ENCODE measurements at regions not wholly inside any gene's neighbourhood (a gene's known extent, or its start where the extent isn't known, plus 50 kb on each side); places are given as distances from the start of the nearest gene placed in this dataset.
"Not testable (repeated sequence)": the region's sequence is repeated elsewhere in the genome, so short reads cannot be mapped to it uniquely, and the experiment has no call there.

DNA sequence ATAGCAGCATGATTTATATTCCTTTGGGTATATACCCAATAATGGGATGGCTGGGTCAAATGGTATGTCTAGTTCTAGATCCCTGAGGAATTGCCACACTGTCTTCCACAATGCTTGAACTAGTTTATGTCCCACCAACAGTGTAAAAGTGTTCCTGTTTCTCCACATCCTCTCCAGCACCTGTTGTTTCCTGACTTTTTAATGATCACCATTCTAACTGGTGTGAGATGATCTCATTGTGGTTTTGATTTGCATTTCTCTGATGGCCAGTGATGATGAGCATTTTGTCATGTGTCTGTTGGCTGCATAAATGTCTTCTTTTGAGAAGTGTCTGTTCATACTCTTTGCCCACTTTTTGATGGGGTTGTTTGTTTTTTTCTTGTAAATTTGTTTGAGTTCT is 54.0 kb upstream of the GPR89A start:
- DNase-seq = not testable (repeated sequence)

DNA sequence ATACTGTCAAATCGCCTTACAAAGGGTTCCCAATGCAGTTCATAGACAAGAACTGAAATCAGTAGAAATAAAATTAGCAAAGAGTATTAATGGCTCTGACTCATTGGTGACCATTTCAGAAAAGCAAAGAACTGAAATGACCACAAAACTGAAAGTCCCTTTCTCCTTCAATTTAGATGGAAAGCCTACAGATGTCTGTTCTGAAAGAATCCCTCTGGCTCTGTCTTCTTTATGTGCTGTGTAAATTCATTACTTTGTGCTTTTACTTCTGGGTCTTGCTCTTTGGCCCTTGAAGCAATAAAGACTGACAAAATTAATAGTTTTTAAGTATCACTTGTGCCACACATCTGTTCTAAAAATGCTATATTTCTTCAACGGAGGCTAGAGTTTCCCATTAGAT is 62.7 kb upstream of the GPR89A start:
- DNase-seq = no peak

DNA sequence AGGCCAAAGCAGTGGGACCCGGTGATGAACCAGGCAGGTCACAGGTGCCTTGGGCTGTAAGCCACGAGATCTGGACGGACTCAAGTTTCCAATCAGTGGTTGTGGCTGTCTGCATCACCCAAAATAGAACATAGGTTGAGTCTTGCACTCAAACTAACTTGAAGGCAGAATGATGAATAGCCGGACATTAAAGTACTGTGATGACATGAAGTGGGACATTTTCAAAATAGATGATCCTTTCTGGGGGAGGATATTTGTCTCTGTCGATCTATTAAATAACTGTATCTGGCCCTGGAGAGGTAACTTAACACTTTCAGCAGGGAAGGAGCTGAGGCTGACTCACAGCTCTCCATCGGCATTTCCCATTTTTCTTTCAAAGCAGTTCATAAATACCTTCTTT is 66.1 kb upstream of the GPR89A start:
- DNase-seq = peak; percentile 35

DNA sequence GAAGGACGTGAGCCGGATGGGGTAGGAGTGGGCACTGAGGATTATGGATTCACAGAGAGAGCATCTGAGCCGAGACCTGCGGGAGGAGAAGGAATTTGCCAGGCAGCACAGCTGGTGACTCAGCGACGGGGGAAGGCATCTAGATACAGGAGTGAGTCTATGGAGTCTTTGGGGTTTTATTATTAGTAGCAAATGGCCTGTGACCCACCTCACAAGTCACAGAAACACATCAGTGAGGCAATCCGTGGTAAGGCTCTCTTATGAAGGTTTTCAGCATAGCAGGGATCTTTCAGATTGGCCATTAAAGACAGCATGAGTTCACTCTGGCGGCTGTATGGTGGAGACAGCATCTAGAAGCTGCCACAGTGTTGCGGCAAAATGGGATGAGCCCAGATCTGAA is 66.5 kb upstream of the GPR89A start:
- DNase-seq = peak; percentile 83

DNA sequence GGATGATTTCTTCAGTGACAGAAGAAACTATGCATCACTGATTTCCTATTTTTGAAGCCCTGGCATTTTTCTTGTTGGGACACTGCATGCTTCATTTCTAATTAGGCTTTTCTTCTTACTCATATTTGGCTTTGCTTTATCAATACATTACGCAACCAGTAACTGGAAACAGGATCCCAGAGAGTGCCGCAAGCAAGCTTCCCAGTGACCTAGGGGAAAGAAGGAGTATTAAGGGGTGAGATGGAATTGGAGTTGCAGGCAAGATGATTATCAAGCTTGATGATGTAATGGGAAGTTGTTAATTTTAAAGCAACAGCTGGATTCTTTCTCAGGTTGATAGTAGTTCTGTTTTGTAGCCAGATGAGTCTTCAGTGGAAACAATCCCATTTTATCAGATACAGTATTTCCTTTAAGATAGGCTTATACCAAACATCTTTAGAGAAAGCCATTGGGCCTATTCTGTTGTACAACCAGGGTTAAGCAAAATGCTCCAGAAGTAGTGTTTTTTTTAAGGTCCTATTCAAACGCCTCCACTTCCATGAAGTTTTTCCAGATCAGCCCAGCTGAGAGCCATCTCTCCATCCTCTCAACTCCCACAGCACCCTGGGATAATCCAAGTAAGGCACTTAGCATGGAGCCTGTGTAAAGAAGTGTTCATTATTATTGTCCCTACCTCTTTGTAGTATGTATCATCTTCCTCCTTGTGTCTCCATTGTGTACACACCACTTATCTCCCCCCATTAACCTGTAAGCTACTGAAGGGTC is 69.5 kb upstream of the GPR89A start:
- DNase-seq = peak; percentile 8

DNA sequence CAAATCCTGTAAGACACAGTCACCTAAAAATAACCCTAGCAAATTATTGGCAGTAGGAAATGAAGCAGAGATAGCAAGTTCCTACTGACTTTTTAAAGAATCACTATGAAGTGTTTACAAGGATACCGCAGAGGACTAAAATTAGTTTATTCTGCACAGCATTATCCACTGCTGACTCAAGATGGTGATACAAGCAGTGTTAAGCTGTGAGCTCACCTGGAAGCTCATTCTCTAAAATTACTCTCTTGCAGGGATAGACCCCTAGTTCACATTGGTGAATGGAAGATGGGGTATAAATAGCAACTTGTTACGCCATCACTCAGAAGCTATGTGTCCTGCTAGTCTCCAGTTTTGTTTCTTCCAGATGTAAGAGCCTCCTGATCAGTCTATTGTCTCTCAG is 70.8 kb upstream of the GPR89A start:
- peak; percentile 40 for DNase-seq

DNA sequence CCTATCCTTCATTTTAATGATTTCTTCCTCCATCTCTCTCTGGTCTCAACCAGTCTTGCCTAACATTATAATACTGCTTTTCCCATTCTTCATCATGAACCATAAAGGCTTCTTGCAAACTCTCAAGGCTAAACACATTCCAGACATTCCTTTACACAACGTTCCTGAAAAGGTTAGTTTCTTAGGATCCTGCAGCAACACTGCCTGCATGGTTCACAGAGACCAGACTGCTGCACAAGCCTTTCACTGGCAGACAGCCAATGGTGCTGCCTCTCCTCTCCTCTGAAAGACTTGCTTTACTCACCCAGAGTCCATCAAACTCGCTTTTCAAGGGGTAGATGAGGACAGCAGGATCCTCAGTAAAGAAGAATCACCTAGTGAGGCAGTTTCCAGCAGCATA is 72.3 kb upstream of the GPR89A start:
- peak; percentile 63 for DNase-seq

DNA sequence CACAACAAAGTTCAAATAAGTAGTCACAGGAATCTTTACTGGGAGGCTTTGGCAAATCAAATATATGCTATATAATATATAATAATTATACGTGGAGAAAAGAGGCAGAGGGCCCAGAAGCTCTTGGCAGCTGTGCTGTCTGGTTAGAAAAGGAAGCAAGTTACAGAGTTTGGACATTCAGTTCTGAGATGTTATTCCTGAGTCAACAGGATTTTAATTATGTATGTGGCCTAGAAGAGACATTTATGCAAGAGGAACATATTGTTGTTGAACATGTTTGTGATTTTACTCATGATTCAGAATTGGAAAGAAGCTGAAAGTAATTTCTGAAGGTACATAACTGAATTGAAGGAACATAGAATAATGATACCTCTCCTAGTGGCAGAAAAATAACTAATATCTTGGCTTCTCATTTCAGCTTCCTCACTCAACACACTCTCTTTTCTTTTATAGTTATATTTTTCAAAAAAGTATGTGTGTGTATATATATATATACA is 79.7 kb upstream of the GPR89A start:
- DNase-seq = not testable (repeated sequence)

DNA sequence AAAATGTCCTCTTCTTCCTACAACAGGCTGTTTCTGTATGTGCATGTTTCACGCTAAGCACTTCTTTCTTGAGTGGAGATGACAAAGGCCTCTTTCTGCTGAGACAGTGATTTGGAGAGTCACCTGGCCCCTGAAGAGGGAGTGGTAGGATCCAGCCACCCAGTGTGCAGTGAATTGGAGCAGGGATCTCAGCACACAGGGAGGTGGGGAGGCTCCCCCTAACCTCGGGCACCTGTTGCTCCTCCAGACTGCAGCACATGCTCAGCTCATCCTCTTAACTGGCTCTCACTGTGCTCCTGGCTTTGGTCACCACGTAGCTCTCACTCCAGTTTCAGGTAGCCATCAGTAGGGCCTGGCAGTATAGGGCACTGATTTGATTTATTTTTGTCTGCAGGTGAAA is 87.6 kb upstream of the GPR89A start:
- not testable (repeated sequence) for DNase-seq

DNA sequence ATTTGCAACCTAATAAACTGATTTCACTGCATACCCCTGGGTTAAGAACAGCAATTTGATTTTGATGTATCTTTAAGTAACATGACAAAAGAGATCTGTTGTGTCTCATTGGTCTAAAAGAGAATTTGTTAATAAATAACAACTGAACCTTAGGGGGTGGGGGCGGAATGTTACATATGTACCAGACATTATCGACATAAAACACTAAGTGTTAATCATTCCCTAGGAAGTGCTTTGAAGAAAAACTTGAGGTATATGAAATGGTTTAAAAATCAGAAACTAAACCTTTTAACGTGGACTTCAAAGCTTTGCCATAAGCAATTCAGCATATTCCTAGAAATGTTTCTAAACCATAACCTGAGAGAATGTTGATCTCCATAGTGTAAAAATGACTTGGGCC is 88.5 kb upstream of the GPR89A start:
- DNase-seq = not testable (repeated sequence)

DNA sequence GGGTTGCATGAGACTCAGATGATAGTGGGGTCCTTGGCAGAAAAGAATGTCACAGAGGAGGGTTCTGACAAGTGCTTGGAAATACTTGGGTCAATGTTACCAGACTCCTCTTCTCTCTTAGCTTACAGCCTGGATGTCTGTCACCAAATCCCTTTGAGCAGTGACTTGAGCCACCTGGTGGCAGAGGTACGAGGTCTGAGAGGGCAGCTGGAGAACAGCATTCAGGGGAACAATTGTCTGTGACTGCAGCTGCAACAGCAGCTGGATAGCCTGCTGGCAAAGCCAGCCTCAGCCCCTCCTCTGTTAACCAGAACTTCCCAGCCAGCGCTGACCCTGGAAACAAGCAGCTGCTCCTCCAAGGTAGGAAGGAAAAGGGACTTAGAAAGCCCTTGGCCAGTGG is 87.6 kb upstream of the NBPF20 start:
- DNase-seq = not testable (repeated sequence)

DNA sequence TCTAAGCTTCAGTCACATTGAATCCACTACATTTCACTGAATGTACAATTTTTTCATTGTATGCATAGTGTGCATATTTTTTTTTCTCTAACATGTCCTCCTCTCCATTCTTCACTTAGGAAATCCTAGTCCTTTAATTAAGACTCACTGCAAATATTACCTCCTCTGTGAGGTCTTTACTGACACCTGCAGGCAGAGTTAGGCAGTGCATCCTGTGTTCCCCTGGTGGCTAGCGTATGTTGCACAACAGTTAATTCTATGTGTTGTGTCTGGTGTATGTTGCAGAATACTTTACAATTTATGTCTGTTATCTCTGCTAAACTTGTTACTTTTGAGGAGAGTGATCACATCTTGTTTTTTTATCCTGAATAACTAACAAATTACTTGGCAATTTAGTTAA is 82.7 kb upstream of the NBPF20 start:
- DNase-seq = not testable (repeated sequence)

DNA sequence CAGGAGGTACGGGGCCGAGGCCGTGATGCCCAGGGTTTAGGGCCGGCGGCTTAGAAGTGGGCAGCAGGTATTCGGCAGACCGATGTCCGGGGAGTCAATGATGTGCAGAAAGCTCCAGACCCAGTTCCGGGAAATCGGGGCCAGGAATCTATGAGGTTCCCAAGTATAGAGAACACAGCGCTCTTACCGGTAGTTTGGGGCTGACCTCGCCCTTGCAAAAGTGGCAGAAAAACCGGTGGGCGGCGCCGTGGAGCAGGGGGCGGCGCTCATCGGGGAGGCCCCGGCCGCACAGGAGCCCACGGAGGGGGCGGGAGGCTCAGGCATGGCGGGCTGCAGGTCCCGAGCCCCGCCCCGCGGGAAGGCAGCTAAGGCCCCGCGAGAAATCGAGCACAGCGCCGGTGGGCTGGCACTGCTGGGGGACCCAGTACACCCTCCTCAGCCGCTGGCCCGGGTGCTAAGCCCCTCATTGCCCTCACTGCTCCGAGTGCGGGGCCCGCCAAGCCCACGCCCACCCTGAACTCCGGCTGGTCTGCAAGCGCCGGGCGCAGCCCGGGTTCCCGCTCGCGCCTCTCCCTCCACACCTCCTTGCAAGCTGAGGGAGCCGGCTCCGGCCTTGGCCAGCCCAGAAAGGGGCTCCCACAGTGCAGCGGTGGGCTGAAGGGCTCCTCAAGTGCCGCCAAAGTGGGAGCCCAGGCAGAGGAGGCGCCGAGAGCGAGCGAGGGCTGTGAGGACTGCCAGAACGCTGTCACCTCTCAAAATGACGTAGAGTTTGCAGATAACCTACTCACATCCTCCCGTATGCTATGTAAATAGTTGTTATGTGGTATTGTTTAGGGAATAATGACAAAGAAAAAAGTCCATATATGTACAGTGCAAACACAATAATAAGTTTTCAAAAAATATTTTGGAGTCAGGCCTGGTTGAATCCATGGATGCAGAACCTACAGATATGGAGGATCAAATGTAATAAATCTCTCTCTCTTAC is 80.6 kb upstream of the NBPF20 start:
- not testable (repeated sequence) for DNase-seq

DNA sequence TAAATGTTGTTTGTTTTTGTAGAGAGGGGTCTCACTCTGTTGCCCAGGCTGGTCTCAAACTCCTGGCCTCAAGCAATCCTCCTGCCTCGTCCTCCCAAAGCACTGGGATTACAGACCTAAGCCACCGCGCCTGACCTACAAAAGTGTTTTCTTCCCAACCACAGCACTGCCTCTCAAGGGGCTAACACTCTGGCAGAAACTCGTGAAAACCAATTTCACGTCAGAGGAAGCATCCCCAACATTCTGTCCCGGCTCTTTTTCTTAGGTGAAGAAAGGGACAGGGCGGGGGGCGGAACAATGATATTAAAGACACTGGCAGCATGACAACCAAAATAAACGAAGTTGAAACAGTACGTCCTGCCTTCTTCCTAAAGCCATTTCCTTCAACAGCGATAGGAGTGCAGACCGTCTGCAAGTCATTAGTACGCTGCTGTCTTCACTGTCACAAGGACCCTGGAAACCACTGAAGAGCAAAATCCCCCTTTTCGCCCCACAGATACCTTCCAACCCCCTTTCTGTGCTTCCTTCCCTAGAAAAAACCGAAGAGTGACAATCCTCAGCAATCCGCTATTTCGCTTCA is 79.5 kb upstream of the NBPF20 start:
- not testable (repeated sequence) for DNase-seq

DNA sequence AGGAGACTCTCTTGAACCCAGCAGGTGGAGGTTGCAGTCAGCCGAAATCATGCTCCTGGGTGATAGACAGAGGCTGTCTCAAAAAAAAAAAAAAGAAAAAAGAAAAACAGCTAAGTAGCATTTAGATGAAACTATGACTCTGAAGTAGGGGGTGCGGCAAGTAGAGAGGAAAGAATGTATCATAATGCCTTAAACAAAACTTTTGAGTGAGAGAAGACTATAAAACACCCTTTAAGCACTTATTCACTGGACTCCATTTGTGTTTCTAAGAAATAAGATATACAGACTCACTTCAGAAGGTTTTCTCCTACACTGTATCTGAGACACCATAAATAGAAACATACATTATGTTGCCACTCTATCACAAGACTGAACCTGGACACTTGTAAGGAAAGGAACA is 78.9 kb upstream of the NBPF20 start:
- DNase-seq = not testable (repeated sequence)

DNA sequence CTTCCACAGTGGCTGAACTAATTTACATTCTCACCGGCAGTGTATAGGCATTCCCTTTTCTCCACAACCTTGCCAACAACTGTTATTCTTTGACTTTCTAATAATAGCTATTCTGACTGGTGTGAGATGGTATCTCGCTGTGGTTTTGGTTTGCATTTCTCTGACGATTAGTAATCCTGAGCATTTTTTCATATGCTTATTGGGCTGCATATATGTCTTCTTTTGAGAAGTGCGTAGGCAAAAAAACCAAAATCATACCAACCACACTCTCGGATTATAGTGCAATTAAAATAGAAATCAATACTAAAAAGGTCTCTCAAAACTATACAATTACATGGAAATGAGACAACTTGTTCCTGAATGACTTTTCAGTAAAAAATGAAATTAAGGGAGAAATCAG is 74.8 kb upstream of the NBPF20 start:
- not testable (repeated sequence) for DNase-seq

DNA sequence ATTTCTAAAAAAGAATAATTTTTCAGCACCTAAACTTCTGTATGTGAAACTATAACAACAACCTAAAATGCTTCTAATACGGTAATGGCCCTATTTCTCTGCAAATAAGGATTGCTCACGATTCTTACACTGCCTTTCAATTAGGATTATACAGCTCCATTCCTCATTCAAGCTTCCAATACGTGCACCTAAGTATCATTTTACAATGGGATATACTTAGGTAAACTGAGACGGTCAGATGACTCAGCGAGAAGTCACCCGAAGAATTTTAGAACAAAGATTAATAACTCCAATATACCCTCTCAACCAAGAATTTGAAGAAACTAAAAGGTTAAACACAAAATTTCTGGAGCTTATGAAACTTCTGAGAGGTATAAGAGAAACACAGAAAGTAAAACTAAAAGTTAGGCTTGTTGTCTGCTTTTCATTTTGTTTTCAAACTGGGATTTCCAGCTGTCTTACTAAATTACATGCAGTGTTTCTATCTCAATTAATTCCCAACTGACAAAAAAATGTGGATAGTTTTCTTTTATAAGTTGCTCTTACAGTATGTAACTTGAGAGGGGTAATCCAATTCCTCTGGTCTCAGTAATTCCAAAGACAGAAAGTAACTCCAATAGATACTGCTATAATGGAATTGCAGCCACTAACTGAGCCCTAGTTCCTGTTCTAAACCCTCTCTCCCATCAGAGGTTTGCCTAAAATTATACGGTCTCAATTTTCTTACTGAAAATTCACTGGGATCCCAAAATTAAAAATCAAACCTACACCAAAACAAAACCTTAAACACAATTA is 69.9 kb upstream of the NBPF20 start:
- not testable (repeated sequence) for DNase-seq

DNA sequence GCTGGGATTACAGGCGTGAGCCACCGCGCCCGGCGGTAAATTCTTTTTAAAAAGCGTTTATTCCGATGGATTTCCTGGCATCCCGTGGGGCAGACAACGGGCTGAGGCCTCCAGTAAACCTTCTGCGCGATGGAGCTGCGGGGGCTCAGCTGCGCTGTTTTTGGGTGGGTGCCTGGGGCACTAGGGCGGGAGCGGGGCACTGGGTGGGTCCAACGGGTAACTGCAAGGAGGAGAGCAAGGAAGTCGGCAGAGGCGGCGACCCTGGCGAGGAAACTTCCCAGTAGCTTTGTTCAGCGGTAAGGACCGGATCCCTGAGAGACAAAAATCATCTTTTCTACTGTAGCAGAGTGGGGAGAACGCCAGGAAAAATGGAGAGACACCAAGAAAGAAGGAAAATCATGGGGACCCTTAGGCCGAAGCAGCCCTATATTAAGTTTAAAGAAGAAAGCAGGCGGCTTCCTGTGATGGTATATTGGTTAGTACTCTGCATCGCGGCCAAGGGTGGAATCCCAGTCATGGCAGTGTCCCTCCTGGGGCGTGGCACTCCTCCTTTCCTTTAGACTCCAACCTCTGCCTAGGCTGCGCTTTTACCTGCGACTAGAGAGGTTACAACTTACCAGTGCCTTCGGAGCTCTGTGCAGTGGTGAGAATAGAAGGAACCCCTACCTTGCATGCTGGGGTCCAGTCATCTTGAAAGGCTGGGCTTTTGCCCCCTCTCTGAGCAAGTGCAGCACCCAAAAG is 63.0 kb upstream of the NBPF20 start:
- not testable (repeated sequence) for DNase-seq

DNA sequence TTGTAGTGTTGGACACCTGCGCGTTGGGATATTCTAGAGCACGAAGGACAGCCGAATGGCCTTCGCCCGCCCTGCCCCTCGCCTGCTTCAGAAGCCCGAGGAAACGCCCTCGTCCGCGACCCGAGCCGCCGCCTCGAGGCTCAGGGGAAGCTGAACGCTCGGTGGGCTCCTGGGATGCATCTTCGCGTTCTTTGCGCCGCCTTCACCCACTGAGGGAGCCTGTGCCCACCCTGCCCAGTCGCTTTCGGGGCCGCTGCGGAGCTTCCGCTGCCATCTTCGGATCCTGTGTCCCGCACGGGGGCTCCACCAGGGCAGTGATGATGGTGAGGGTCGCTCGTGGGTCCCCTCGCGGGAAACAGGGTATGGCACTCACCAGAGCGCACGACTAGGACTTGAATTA is 61.8 kb upstream of the NBPF20 start:
- not testable (repeated sequence) for DNase-seq

DNA sequence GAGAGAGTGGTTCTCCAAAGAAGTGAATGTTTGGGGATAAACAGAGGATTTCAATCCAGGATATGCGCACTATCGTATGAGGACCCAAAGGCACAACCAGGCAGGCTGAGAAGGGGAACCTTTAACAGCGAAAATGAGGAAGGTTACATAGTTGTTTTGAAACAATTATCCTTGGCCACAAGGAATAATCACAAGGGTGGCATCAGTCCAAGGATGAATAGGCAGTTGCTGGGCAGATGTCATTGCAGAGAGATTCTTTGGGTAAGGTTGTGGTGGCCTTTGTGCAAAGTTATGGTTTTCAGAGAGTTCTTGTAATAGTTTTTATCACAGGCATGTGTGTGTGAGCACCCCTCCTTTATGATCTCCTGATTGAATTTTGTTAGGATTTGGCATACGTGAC is 58.9 kb upstream of the NBPF20 start:
- DNase-seq = peak; percentile 0

DNA sequence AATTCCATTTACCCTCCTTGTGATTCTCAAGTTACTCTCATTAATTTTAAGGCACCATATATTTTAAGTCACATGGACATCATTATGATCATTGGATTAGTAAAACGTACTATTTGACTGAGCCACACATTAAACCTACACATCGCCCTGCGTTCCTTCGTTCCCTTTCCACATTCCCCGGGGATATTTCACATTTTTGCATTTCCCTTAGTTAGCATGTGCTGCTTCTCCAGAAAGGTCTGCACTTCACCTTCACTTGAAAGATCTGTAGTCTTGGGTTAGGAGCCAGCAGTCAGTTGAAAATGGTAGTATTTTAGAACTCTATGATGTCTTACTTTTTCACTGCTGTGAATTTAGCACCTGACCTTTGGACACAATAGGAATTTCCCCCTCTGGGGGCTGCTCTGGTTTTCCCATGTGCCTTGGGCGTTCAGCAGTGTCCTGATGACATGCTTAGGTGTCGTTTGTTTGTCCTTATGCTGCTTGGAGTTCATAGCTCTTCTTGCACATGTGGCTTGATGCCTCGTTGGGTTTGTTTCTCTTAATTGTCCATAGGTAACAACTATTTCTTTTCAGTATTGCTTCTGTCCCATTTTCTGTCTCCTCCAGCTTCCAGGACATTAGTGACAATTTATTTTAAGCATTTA is 56.9 kb upstream of the NBPF20 start:
- DNase-seq = not testable (repeated sequence)

Measured in fibroblast of skin of scalp (primary cell).